ENCODE measurements at regions not wholly inside any gene's neighbourhood (a gene's known extent, or its start where the extent isn't known, plus 50 kb on each side); places are given as distances from the start of the nearest gene placed in this dataset.

GRCh38 chr14:45787167-45787566 lies 534.2 kb upstream of the MIS18BP1 start:
- no peak for TF ChIP-seq CTCF (IDR thresholded peaks at IDR 0.05)
- no peak for TF ChIP-seq ZFX (IDR thresholded peaks at IDR 0.05; ENCODE audit: borderline replicate concordance)

Data from 22Rv1 (cell line).